ENCODE measurements at regions not wholly inside any gene's neighbourhood (a gene's known extent, or its start where the extent isn't known, plus 50 kb on each side); places are given as distances from the start of the nearest gene placed in this dataset.

DNA sequence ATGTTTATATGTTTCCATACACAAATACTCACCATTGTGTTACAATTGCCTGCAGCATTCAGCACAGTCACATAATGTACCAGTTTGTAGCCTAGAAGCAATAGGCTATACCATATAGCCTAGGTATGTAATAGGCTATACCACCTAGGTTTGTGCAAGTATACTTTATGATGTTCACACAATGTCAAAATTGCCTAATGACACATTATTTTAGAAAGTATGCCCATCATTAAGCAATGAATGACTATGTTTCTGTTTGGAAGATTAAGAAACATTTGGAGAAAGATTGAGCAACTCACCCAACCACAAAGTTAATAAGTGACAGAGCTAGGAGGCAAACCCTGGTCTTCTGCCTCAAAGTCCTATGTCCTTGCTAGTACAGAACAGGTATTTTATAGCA lies 96.8 kb upstream of the GRIA3 start:
- Histone ChIP-seq H3K4me1 (no peaks in the 10 kb centered on the region), H3K9me3 (peaks cover 0 to 5% of the 10 kb centered on the region in 2 donors), H3K36me3 (no peaks in the 10 kb centered on the region), H3K27ac (no peak overlapping the region), H3K27me3 (no peaks in the 10 kb centered on the region), H3K4me3 (no peak overlapping the region)
- TF ChIP-seq POLR2AphosphoS5 (IDR thresholded peaks at IDR 0.05) (no peak), POLR2A (IDR thresholded peaks at IDR 0.05) (no peak)
- TF ChIP-seq, protein P1, sequence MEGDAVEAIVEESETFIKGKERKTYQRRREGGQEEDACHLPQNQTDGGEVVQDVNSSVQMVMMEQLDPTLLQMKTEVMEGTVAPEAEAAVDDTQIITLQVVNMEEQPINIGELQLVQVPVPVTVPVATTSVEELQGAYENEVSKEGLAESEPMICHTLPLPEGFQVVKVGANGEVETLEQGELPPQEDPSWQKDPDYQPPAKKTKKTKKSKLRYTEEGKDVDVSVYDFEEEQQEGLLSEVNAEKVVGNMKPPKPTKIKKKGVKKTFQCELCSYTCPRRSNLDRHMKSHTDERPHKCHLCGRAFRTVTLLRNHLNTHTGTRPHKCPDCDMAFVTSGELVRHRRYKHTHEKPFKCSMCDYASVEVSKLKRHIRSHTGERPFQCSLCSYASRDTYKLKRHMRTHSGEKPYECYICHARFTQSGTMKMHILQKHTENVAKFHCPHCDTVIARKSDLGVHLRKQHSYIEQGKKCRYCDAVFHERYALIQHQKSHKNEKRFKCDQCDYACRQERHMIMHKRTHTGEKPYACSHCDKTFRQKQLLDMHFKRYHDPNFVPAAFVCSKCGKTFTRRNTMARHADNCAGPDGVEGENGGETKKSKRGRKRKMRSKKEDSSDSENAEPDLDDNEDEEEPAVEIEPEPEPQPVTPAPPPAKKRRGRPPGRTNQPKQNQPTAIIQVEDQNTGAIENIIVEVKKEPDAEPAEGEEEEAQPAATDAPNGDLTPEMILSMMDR (IDR thresholded peaks at IDR 0.05) = no peak
- no peak for DNase-seq (ENCODE audit: low spot score in 2 of 2)
- intact Hi-C loops (cut with DNase I; ENCODE audit: low total_unique reads) = no loop called here

DNA sequence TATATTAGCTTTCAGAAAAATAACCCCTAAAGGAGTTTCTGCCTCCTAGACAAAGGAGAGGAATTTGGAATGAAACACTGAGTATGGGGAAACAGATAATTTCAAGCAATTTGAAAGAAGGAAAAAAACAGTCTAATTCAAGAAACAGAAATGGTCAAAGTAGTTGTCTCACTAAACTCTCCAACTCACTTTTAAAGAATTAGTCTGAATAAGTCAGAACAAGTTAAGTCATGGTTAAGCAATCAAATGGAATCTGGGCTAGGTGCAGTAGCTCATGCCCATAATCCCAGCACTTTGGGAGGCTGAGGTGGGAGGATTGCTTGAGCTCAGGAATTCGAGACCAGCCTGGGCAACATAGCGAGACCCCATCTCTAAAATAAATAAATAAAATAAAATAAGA lies 95.7 kb upstream of the GRIA3 start:
- intact Hi-C loops (cut with DNase I; ENCODE audit: low total_unique reads) = no loop called here
- TF ChIP-seq POLR2AphosphoS5 (IDR thresholded peaks at IDR 0.05) (no peak), POLR2A (IDR thresholded peaks at IDR 0.05) (no peak)
- TF ChIP-seq, protein P1 (IDR thresholded peaks at IDR 0.05) = no peak
- H3K9me3 ChIP-seq = peaks cover 0 to 5% of the 10 kb centered on the region in 2 donors
- no peaks in the 10 kb centered on the region for H3K36me3 ChIP-seq
- no peaks in the 10 kb centered on the region for H3K27me3 ChIP-seq
- DNase-seq (ENCODE audit: low spot score in 2 of 2) = no peak
- H3K27ac ChIP-seq = no peak overlapping the region
- no peak overlapping the region for H3K4me3 ChIP-seq
- no peaks in the 10 kb centered on the region for H3K4me1 ChIP-seq

DNA sequence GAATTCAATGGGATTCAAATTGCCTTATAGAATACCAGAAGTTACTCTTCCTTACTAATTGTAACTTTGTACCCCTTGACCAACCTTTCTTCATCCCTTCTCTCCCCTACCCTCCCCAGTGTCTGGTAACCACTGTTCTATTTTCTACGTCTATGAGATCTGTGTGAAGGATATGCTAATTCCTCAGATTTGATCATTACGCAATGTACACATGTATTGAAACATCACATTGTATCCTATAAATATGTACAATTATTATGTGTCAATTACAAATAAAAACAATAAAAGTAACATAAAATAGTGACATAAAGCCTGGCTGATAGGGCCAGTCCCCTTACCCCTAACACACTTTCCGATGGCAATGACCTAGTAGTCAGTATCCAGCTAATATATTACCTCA lies 95.1 kb upstream of the GRIA3 start:
- TF ChIP-seq, protein P1 (IDR thresholded peaks at IDR 0.05) = no peak
- no peak for TF ChIP-seq POLR2AphosphoS5 (IDR thresholded peaks at IDR 0.05)
- no peak for TF ChIP-seq POLR2A (IDR thresholded peaks at IDR 0.05)
- no peaks in the 10 kb centered on the region for H3K36me3 ChIP-seq
- no peaks in the 10 kb centered on the region for H3K27me3 ChIP-seq
- peaks cover 0 to 5% of the 10 kb centered on the region in 2 donors for H3K9me3 ChIP-seq
- DNase-seq (ENCODE audit: low spot score in 2 of 2) = no peak
- no peak overlapping the region for H3K4me3 ChIP-seq
- no peak overlapping the region for H3K27ac ChIP-seq
- intact Hi-C loops (cut with DNase I; ENCODE audit: low total_unique reads) = no loop called here
- no peaks in the 10 kb centered on the region for H3K4me1 ChIP-seq

DNA sequence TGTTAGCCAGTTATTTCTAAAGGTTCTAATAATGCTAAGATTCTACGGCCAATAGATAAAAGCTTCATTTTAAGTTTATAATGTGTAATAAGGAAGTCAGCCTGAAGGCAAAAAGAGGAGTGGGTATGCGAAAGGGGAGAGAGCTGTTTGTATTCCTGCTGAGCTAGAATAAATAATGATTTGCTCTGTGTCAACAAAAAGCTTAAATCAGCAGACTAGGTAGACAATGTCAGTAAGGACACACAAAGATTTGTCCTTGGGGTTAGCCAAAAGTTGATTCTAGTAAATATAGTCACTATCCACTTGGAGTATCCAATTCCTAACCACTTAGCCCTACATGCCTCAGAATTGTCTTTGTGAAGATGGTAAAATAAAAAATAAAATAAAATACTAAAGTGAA lies 90.3 kb upstream of the GRIA3 start:
- no peaks in the 10 kb centered on the region for H3K4me1 ChIP-seq
- no peak overlapping the region for H3K27ac ChIP-seq
- TF ChIP-seq POLR2AphosphoS5 (IDR thresholded peaks at IDR 0.05) (no peak), POLR2A (IDR thresholded peaks at IDR 0.05) (no peak)
- TF ChIP-seq, protein P1 (IDR thresholded peaks at IDR 0.05) = no peak
- no peak overlapping the region for H3K4me3 ChIP-seq
- DNase-seq (ENCODE audit: low spot score in 2 of 2) = no peak
- H3K9me3 ChIP-seq = no peaks in the 10 kb centered on the region
- H3K36me3 ChIP-seq = no peaks in the 10 kb centered on the region
- intact Hi-C loops (cut with DNase I; ENCODE audit: low total_unique reads) = no loop called here
- no peaks in the 10 kb centered on the region for H3K27me3 ChIP-seq

DNA sequence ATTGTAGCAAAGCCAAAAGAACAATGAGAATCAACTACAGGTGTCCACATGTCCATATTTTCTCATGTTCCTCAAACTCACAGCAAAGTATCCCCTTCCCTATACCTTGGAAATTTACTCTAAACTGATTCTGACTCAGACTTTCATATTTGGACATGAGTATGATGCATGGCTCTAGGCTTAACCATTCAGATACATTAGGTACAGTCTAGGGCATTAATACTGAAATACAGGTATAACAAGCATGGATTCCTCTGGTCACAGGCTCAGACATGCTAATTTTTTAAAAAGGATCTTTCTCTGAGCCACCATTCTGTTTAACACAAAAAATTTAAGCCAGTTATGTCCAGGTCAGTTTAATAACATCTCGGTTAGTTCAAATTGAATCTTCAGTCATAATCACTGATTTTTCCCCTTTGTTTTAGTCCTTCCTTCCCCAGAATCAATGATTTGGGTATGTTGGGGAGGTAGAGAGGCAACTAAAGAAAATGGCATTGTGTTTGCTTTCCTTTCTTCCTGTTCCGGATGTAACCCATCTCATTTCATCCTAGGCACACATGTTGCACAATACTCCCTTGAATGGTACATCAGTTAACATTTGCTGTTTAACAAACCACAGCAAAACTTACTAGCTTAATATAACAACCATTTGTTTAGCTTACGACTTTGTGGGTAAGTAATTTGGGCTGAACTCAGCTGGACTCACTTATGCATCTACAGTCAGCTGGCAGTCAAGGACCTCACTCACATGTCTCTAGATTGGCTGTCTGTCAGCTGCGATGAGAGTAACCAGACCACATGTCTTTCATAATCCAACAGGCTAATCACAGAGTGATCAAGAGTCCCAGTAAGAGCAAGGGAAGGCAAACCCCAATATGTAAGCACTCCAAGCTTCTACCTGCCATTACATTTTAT lies 75.3 kb upstream of the GRIA3 start:
- Histone ChIP-seq H3K27ac (no peak overlapping the region), H3K36me3 (no peaks in the 10 kb centered on the region), H3K4me1 (no peaks in the 10 kb centered on the region), H3K9me3 (no peaks in the 10 kb centered on the region), H3K4me3 (no peak overlapping the region), H3K27me3 (no peaks in the 10 kb centered on the region)
- TF ChIP-seq POLR2AphosphoS5 (IDR thresholded peaks at IDR 0.05) (no peak), POLR2A (IDR thresholded peaks at IDR 0.05) (no peak)
- TF ChIP-seq, protein P1 (IDR thresholded peaks at IDR 0.05) = no peak
- DNase-seq (ENCODE audit: low spot score in 2 of 2) = no peak
- intact Hi-C loops (cut with DNase I; ENCODE audit: low total_unique reads) = no loop called here
